GM18507 (cell line): ENCODE measurements at regions not wholly inside any gene's neighbourhood (a gene's known extent, or its start where the extent isn't known, plus 50 kb on each side); places are given as distances from the start of the nearest gene placed in this dataset.
"Not testable (repeated sequence)": the region's sequence is repeated elsewhere in the genome, so short reads cannot be mapped to it uniquely, and the experiment has no call there.

Experiments
- DNase-seq: peaks from one replicate; pipeline ENCODE4 v3.0.0; 2011; ENCODE audit warnings: low read depth; ENCODE audit not compliant: insufficient read length; ENCODE audit errors: extremely low spot score
- FAIRE-seq: peaks from 2 replicates; lab custom pipeline; 2011; peaks lifted over from hg19 to GRCh38; lab: Jason Lieb, UNC

DNA sequence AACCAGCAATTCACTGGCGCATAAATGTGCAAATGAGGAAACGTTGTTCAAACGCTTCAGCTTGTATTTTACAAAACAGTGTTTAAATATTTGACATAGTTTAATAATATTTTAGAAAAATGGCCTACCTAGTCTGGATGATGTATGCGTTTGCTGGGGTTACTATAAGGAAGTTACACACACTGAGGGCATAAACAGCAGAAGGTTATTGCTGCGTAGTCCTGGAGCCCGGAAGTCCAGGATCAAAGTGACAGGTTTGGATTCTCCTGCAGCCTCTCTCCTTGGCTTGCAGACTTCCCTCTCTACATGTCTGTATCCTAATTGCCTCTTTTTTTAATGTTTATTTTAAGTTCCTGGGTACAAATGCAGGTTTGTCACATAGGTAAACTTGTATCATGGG, 106.0 kb upstream of the PABPC3 start:
- FAIRE-seq, DNase-seq: not testable (repeated sequence)

GRCh38 chr13:24992946-24993345, 103.0 kb upstream of the PABPC3 start:
- not testable (repeated sequence) for DNase-seq, FAIRE-seq

- FAIRE-seq: peak; percentile 84
- no peak for DNase-seq
These were observed 100.6 kb upstream of the PABPC3 start for GRCh38 chr13:24995225-24995804.

DNA sequence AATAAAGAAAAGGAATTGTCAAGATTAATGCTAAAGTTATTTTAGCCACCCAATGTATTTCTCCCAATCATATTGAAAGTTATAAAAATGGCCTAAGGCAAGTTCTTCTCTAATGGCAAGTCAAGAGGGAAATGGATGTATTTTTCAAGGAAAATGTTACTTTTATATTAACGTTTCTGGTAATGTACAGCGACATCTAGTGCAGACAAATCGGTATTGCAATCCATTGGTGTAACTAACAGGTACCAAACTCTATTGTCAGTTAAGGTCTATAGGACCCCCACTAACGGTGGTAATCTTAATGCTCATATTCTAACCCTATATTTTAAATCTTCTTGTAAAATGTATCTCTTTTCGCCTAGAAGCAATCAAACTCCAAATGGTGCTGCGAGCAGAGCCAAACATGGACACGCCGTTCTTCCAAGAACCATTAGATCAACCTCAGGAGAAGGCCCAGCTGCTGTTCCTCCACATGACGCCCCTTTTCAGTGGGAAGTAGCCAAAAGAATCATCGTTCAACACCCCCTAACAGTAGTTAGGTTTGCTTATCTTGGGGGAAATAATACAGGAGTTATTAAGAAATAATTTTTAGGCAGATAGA, 98.5 kb upstream of the PABPC3 start:
- FAIRE-seq (peak; percentile 81), DNase-seq (no peak)

DNA sequence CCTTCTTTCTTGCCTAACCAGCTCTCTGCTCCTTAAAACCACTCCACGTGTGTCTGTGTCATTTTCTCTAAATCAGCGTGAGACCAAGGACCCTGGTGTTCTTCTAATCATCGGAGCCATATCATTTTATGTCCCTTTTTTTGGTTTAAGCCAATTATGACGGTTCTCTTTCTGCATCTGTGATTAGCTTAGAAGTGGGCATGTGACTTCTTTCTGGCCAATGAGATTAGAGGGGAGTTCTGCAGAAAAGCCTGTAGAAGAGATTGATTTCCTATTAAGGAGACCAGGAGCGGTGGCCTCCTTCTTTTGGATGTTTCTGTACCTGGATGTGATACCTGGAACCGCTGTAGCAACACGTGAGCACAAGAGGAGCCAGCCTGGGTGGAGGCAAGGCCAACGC, 97.5 kb upstream of the PABPC3 start:
- no peak for DNase-seq

GRCh38 chr13:25001476-25002206, 94.3 kb upstream of the PABPC3 start:
- FAIRE-seq: no peak
- DNase-seq: no peak

More for the DNA sequence above, 97.5 kb upstream of the PABPC3 start:
- FAIRE-seq: no peak

DNA sequence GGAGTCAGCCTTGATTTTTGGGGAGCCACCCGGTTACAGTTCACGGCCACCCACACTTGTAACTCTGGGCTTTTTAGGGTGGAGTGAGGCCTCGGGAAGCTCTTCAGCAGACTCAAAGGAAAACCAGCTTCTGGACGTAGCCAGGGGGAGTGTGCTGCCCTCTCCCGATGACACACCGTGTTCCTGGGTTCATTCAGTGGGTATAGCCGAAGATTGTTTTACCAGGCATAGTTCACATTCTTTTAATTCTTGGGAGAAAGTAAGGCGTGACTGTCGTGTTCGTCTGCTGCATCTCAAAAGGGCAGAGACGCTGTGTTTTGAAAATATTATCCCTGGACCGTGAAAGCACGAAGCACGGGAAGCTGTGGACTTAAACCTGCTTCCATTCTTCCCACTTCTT, 93.6 kb upstream of the PABPC3 start:
- FAIRE-seq, DNase-seq: not testable (repeated sequence)

DNA sequence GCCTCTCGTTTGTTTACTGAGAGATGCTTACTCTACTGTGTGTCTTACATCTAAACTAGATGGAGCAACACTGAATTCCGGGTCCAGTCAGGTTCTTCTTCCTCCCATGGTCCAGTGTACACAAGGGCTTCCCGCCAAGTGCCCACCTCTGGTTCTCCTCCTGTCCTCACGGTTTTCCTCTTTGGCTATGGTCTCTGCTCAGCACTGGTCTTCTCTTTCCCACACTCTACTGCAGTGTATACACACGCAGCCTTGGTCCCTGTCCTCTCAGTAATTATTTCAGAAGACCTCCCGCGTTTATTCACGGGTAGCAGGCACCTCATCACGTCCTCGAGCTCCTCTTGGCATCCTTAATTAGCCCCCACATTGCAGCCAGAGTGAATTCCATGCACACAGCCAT, 91.4 kb upstream of the PABPC3 start:
- FAIRE-seq, DNase-seq: not testable (repeated sequence)

GRCh38 chr13:25005050-25005497, 90.9 kb upstream of the PABPC3 start:
- FAIRE-seq: peak; percentile 82
- DNase-seq: not testable (repeated sequence)

- not testable (repeated sequence) for DNase-seq, FAIRE-seq
These were observed 88.5 kb upstream of the PABPC3 start for GRCh38 chr13:25007389-25007788.

- not testable (repeated sequence) for FAIRE-seq, DNase-seq
These were observed 81.5 kb upstream of the PABPC3 start for GRCh38 chr13:25014398-25014973.

GRCh38 chr13:25017176-25017575, 78.8 kb upstream of the PABPC3 start:
- FAIRE-seq, DNase-seq: not testable (repeated sequence)

- not testable (repeated sequence) for FAIRE-seq, DNase-seq
These were observed 77.9 kb upstream of the PABPC3 start for GRCh38 chr13:25017808-25018728.

GRCh38 chr13:25018729-25019115, 77.2 kb upstream of the PABPC3 start:
- DNase-seq (no peak), FAIRE-seq (no peak)

- not testable (repeated sequence) for FAIRE-seq
These were observed 76.2 kb upstream of the PABPC3 start for GRCh38 chr13:25019741-25020140.

GRCh38 chr13:25024175-25024574, 71.8 kb upstream of the PABPC3 start:
- FAIRE-seq (no peak), DNase-seq (no peak)

More at GRCh38 chr13:25019741-25020140, 76.2 kb upstream of the PABPC3 start:
- DNase-seq: not testable (repeated sequence)

GRCh38 chr13:25032160-25032559, 63.8 kb upstream of the PABPC3 start:
- no peak for FAIRE-seq
- DNase-seq: no peak

- FAIRE-seq (no peak), DNase-seq (no peak)
These were observed 61.8 kb upstream of the PABPC3 start for GRCh38 chr13:25034173-25034572.
